Tibial nerve (tissue), 4 donors: ENCODE measurements at regions not wholly inside any gene's neighbourhood (a gene's known extent, or its start where the extent isn't known, plus 50 kb on each side); places are given as distances from the start of the nearest gene placed in this dataset.

Source experiments
- CTCF ChIP-seq, 5 experiments: fragments of 200-600 bp in 3 of 5; fragments of 450-650 bp in 2 of 5; sonication (generic) in 3 of 5; IDR thresholded peaks; one replicate each; pipeline ENCODE4 v1.5.1; 2016 to 2019; ENCODE audit warnings: antibody characterized with exemption in 5 of 5, mild to moderate bottlenecking in 3 of 5, moderate library complexity in 2 of 5
- EP300 ChIP-seq, 2 donors: sonication (generic); formaldehyde crosslinking; IDR thresholded peaks; one replicate each; pipeline ENCODE4 v1.6.1; 2017; ENCODE audit warnings: antibody characterized with exemption in 2 of 2, mild to moderate bottlenecking in 1 of 2
- POLR2A ChIP-seq, 2 donors: fragments of 450-650 bp; IDR thresholded peaks; one replicate each; pipeline ENCODE4 v1.6.1; 2017; ENCODE audit warnings: antibody characterized with exemption in 2 of 2, mild to moderate bottlenecking in 2 of 2, moderate library complexity in 2 of 2

GRCh38 chr4:181536811-181537434 lies 706.3 kb upstream of the TENM3 start:
- TF ChIP-seq POLR2A (IDR thresholded peaks at IDR 0.05) (no peak), CTCF (IDR thresholded peaks at IDR 0.05) (no peak), EP300 (IDR thresholded peaks at IDR 0.05) (no peak)
